ENCODE measurements at regions not wholly inside any gene's neighbourhood (a gene's known extent, or its start where the extent isn't known, plus 50 kb on each side); places are given as distances from the start of the nearest gene placed in this dataset.

GRCh38 chr11:119520400-119520799 is 97.4 kb upstream of the THY1 start:
- DNase-seq (ENCODE audit: low spot score), result no peak

- no peak for DNase-seq (ENCODE audit: low spot score)
Observed at GRCh38 chr11:119519796-119520195, 96.8 kb upstream of the THY1 start.

- peak; percentile 69 for DNase-seq (ENCODE audit: low spot score)
Observed at GRCh38 chr11:119518746-119519730, 96.1 kb upstream of the THY1 start.

- DNase-seq (ENCODE audit: low spot score), result no peak
Observed at GRCh38 chr11:119515771-119516400, 92.9 kb upstream of the THY1 start.

- DNase-seq (ENCODE audit: low spot score), result no peak
Observed at GRCh38 chr11:119513806-119514170, 90.8 kb upstream of the THY1 start.

- DNase-seq (ENCODE audit: low spot score), result no peak
Observed at GRCh38 chr11:119513131-119513805, 90.3 kb upstream of the THY1 start.

GRCh38 chr11:119512369-119512768 is 89.4 kb upstream of the THY1 start:
- DNase-seq (ENCODE audit: low spot score), result no peak

- no peak for DNase-seq (ENCODE audit: low spot score)
Observed at GRCh38 chr11:119511614-119512306, 88.8 kb upstream of the THY1 start.

- peak; percentile 86 for DNase-seq (ENCODE audit: low spot score)
Observed at GRCh38 chr11:119509969-119510401, 87.0 kb upstream of the THY1 start.

GRCh38 chr11:119509282-119509841 is 86.4 kb upstream of the THY1 start:
- no peak for DNase-seq (ENCODE audit: low spot score)

- DNase-seq (ENCODE audit: low spot score), result no peak
Observed at GRCh38 chr11:119506436-119506835, 83.5 kb upstream of the THY1 start.

GRCh38 chr11:119505861-119506260 is 82.9 kb upstream of the THY1 start:
- DNase-seq (ENCODE audit: low spot score), result no peak

GRCh38 chr11:119505071-119505470 is 82.1 kb upstream of the THY1 start:
- no peak for DNase-seq (ENCODE audit: low spot score)

- DNase-seq (ENCODE audit: low spot score), result no peak
Observed at GRCh38 chr11:119504371-119504770, 81.4 kb upstream of the THY1 start.

- no peak for DNase-seq (ENCODE audit: low spot score)
Observed at GRCh38 chr11:119501777-119502405, 78.9 kb upstream of the THY1 start.

- no peak for DNase-seq (ENCODE audit: low spot score)
Observed at GRCh38 chr11:119497717-119498116, 74.7 kb upstream of the THY1 start.

GRCh38 chr11:119496997-119497396 is 74.0 kb upstream of the THY1 start:
- DNase-seq (ENCODE audit: low spot score), result no peak

GRCh38 chr11:119496469-119496868 is 73.5 kb upstream of the THY1 start:
- no peak for DNase-seq (ENCODE audit: low spot score)

GRCh38 chr11:119493712-119494111 is 70.7 kb upstream of the THY1 start:
- peak; percentile 46 for DNase-seq (ENCODE audit: low spot score)

GRCh38 chr11:119491753-119492510 is 69.0 kb upstream of the THY1 start:
- DNase-seq (ENCODE audit: low spot score), result no peak

Data from kidney tubule cell (primary cell).